OCI-LY7 (cell line): ENCODE measurements at regions not wholly inside any gene's neighbourhood (a gene's known extent, or its start where the extent isn't known, plus 50 kb on each side); places are given as distances from the start of the nearest gene placed in this dataset.

Experiments used
- BruUV-seq: library from RNA; stranded (reverse); fragments of 400-500 nt; replicated peaks from 2 replicates; lab custom pipeline; 2021; lab: Mats Ljungman, UMichigan
- CTCF ChIA-PET: fragments of 300-600 bp; sonication (Branson Sonifier 250); formaldehyde crosslinking; loops from one replicate; lab custom pipeline; 2022; ENCODE audit warnings: antibody characterized with exemption; ENCODE audit not compliant: unreplicated experiment; lab: Charles Lee
- POLR2A ChIA-PET: fragments of 300-600 bp; sonication (Branson Sonifier 250); formaldehyde crosslinking; loops from one replicate; lab custom pipeline; 2022; ENCODE audit warnings: antibody characterized with exemption; lab: Charles Lee
- DNase-seq: peaks from one replicate; pipeline ENCODE4 v3.0.0-alpha.2; 2015; ENCODE audit warnings: low spot score
- H2AFZ ChIP-seq: fragments of 200-600 bp; sonication (generic), shearing (Covaris generic); 2 replicates; pipeline ENCODE4 v1.6.1; 2014; ENCODE audit warnings: mild to moderate bottlenecking, antibody characterized with exemption, low read length, moderate library complexity
- H3K27ac ChIP-seq: fragments of 200-600 bp; sonication (generic); 2 replicates; pipeline ENCODE4 v1.5.1; 2014; ENCODE audit warnings: mixed run types, low read depth, mild to moderate bottlenecking, moderate library complexity, low read length, inconsistent platforms; ENCODE audit not compliant: poor library complexity, severe bottlenecking
- H3K36me3 ChIP-seq: fragments of 200-600 bp; sonication (generic); 2 replicates; pipeline ENCODE4 v1.6.1; 2014; ENCODE audit warnings: mild to moderate bottlenecking, antibody characterized with exemption, low read length, moderate library complexity, mixed read lengths; ENCODE audit not compliant: insufficient read depth
- H3K4me1 ChIP-seq: fragments of 200-600 bp; sonication (generic); 2 replicates; pipeline ENCODE4 v1.5.1; 2014; ENCODE audit warnings: mild to moderate bottlenecking, low read length; ENCODE audit not compliant: insufficient read depth, poor library complexity, severe bottlenecking
- H3K4me2 ChIP-seq: fragments of 200-600 bp; sonication (generic); 2 replicates; pipeline ENCODE4 v1.6.1; 2014; ENCODE audit warnings: mild to moderate bottlenecking, low read length
- H3K4me3 ChIP-seq: fragments of 200-600 bp; sonication (generic); 2 replicates; pipeline ENCODE4 v1.5.1; 2014; ENCODE audit warnings: mild to moderate bottlenecking, low read depth, low read length; ENCODE audit not compliant: poor library complexity, severe bottlenecking
- H3K79me2 ChIP-seq: fragments of 200-600 bp; sonication (generic); 2 replicates; pipeline ENCODE4 v1.6.1; 2016; ENCODE audit warnings: low read depth, mild to moderate bottlenecking, low read length, moderate library complexity, mixed read lengths; ENCODE audit not compliant: insufficient read depth
- H3K9me2 ChIP-seq: fragments of 200-600 bp; sonication (generic); 2 replicates; pipeline ENCODE4 v1.6.1; 2016; ENCODE audit warnings: mild to moderate bottlenecking, low read length, mixed read lengths; ENCODE audit not compliant: insufficient read depth
- H3K9me3 ChIP-seq: fragments of 200-600 bp; sonication (generic); 2 replicates; pipeline ENCODE4 v1.6.1; 2014; ENCODE audit warnings: mild to moderate bottlenecking, mixed run types, low read length, mixed read lengths
- H4K20me1 ChIP-seq: fragments of 200-600 bp; sonication (generic); 2 replicates; pipeline ENCODE4 v1.6.1; 2014; ENCODE audit warnings: mild to moderate bottlenecking, antibody characterized with exemption, low read length, moderate library complexity, mixed read lengths; ENCODE audit not compliant: insufficient read depth
- CTCF ChIP-seq: fragments of 200-600 bp; sonication (generic); conservative IDR thresholded peaks from 2 replicates; pipeline ENCODE4 v1.5.1; 2014; ENCODE audit warnings: mild to moderate bottlenecking, antibody characterized with exemption, low read length, moderate library complexity, mixed read lengths
- EZH2phosphoT487 ChIP-seq: fragments of 200-600 bp; sonication (generic); IDR thresholded peaks from 2 replicates; pipeline ENCODE4 v1.6.1; 2018; ENCODE audit warnings: low read depth, borderline replicate concordance, mild to moderate bottlenecking, mixed run types, antibody characterized with exemption, low read length, moderate library complexity, mixed read lengths
- intact Hi-C: fragments of 100-400 bp; cut with micrococcal nuclease; formaldehyde crosslinking; loops from one replicate; pipeline ENCODE4 v1.10.0; 2022; ENCODE audit not compliant: unreplicated experiment

GRCh38 chr10:71044720-71045119, 156.4 kb upstream of the PCBD1 start:
- Histone ChIP-seq H3K79me2 (no peaks in the 10 kb centered on the region), H3K27ac (no peak overlapping the region), H3K36me3 (no peaks in the 10 kb centered on the region), H3K4me3 (no peak overlapping the region), H3K9me3 (no peaks in the 10 kb centered on the region), H3K4me1 (no peaks in the 10 kb centered on the region), H3K4me2 (no peak overlapping the region), H3K9me2 (no peaks in the 10 kb centered on the region), H2AFZ (no peak overlapping the region), H4K20me1 (no peaks in the 10 kb centered on the region)
- BruUV-seq = no TSS peak
- ChIA-PET POLR2A (no interaction called here), CTCF (no interaction called here)
- DNase-seq = no peak
- TF ChIP-seq EZH2phosphoT487 (no peak), CTCF (no peak)
- intact Hi-C loops = no loop called here

- intact Hi-C loops = no loop called here
- DNase-seq = no peak
- CTCF ChIA-PET = no interaction called here
- no peaks in the 10 kb centered on the region for H3K79me2 ChIP-seq
- H3K4me3 ChIP-seq = no peak overlapping the region
- POLR2A ChIA-PET = no interaction called here
- no peak overlapping the region for H3K4me2 ChIP-seq
- no peaks in the 10 kb centered on the region for H3K9me2 ChIP-seq
- no peak overlapping the region for H2AFZ ChIP-seq
- H3K9me3 ChIP-seq = no peaks in the 10 kb centered on the region
- no peaks in the 10 kb centered on the region for H3K36me3 ChIP-seq
- BruUV-seq = no TSS peak
- no peaks in the 10 kb centered on the region for H4K20me1 ChIP-seq
- H3K27ac ChIP-seq = no peak overlapping the region
- TF ChIP-seq EZH2phosphoT487 = no peak
- no peak for TF ChIP-seq CTCF
- H3K4me1 ChIP-seq = no peaks in the 10 kb centered on the region
Measured at GRCh38 chr10:71045204-71045809, 156.9 kb upstream of the PCBD1 start.

- ChIA-PET CTCF (no interaction called here), POLR2A (no interaction called here)
- Histone ChIP-seq H3K27ac (no peak overlapping the region), H3K36me3 (no peaks in the 10 kb centered on the region), H3K4me1 (no peaks in the 10 kb centered on the region), H4K20me1 (no peaks in the 10 kb centered on the region), H3K79me2 (no peaks in the 10 kb centered on the region), H2AFZ (no peak overlapping the region), H3K4me2 (no peak overlapping the region), H3K9me3 (no peaks in the 10 kb centered on the region), H3K9me2 (no peaks in the 10 kb centered on the region), H3K4me3 (no peak overlapping the region)
- intact Hi-C loops = no loop called here
- no peak for DNase-seq
- TF ChIP-seq EZH2phosphoT487 = no peak
- no peak for TF ChIP-seq CTCF
- no TSS peak for BruUV-seq
Measured at GRCh38 chr10:71045936-71046335, 157.6 kb upstream of the PCBD1 start.
